KMS-11 (cell line): ENCODE measurements at regions not wholly inside any gene's neighbourhood (a gene's known extent, or its start where the extent isn't known, plus 50 kb on each side); places are given as distances from the start of the nearest gene placed in this dataset.

Experiments used
- H2AFZ ChIP-seq: fragments of 200-600 bp; sonication (generic); 2 replicates; pipeline ENCODE4 v1.6.1; 2016; ENCODE audit warnings: antibody characterized with exemption, mixed run types, low read depth
- H3K27ac ChIP-seq: fragments of 200-600 bp; sonication (generic); 2 replicates; pipeline ENCODE4 v1.6.1; 2016; ENCODE audit warnings: mild to moderate bottlenecking, mixed run types
- H3K27me3 ChIP-seq: fragments of 200-600 bp; sonication (generic); 2 replicates; pipeline ENCODE4 v1.6.1; 2017; ENCODE audit warnings: mild to moderate bottlenecking, low read depth, mixed run types, moderate library complexity; ENCODE audit not compliant: insufficient read depth
- H3K36me3 ChIP-seq: fragments of 200-600 bp; sonication (generic); 2 replicates; pipeline ENCODE4 v1.6.1; 2017; ENCODE audit warnings: mild to moderate bottlenecking, mixed run types; ENCODE audit not compliant: insufficient read depth
- H3K4me1 ChIP-seq: fragments of 200-600 bp; sonication (generic); 2 replicates; pipeline ENCODE4 v1.6.1; 2016; ENCODE audit warnings: mild to moderate bottlenecking, low read depth, mixed run types; ENCODE audit not compliant: poor library complexity, severe bottlenecking
- H3K4me2 ChIP-seq: fragments of 200-600 bp; sonication (generic); 2 replicates; pipeline ENCODE4 v1.7.0; 2016; ENCODE audit warnings: mild to moderate bottlenecking, mixed run types
- H3K4me3 ChIP-seq: fragments of 200-600 bp; sonication (generic); IDR thresholded peaks from 2 replicates; pipeline ENCODE4 v1.6.1; 2017; ENCODE audit warnings: low read depth, low read length, mixed read lengths; ENCODE audit not compliant: insufficient read depth
- H3K79me2 ChIP-seq: fragments of 200-600 bp; sonication (generic); 2 replicates; pipeline ENCODE4 v1.6.1; 2016; ENCODE audit warnings: low read depth, mixed run types; ENCODE audit not compliant: insufficient read depth
- H3K9ac ChIP-seq: fragments of 200-600 bp; sonication (generic); 2 replicates; pipeline ENCODE4 v1.6.1; 2016; ENCODE audit warnings: mild to moderate bottlenecking, mixed run types
- H4K20me1 ChIP-seq: fragments of 200-600 bp; sonication (generic); 2 replicates; pipeline ENCODE4 v1.6.1; 2016; ENCODE audit warnings: mild to moderate bottlenecking, mixed run types; ENCODE audit not compliant: insufficient read depth
- TF ChIP-seq, protein P1 (sequence below): fragments of 200-600 bp; sonication (generic); conservative IDR thresholded peaks from 2 replicates; pipeline ENCODE4 v1.6.1; 2017; ENCODE audit warnings: low read depth, mild to moderate bottlenecking, antibody characterized with exemption, low read length, moderate library complexity, mixed read lengths

DNA sequence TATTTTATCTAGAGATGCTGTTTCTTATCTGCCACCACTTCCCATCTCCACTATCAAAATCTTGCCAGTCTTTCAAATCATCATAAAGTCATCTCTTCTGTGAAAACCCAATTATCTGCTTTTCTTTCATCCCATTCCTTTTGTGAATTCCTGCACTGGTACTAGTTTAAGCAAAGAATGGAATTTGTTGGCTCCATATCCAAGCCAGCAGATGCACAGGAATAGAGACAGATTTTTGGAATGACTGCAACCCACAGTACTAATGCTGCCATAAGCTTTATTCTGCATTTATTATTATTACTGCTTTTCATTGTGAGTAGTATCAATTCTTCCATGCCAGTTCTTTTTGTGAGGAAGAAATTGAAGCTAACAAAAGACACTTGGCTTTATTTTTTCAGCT is 616.7 kb downstream of the RAPGEF2 start:
- H2AFZ ChIP-seq = no peak overlapping the region
- no peak overlapping the region for H3K4me3 ChIP-seq
- TF ChIP-seq, protein P1, sequence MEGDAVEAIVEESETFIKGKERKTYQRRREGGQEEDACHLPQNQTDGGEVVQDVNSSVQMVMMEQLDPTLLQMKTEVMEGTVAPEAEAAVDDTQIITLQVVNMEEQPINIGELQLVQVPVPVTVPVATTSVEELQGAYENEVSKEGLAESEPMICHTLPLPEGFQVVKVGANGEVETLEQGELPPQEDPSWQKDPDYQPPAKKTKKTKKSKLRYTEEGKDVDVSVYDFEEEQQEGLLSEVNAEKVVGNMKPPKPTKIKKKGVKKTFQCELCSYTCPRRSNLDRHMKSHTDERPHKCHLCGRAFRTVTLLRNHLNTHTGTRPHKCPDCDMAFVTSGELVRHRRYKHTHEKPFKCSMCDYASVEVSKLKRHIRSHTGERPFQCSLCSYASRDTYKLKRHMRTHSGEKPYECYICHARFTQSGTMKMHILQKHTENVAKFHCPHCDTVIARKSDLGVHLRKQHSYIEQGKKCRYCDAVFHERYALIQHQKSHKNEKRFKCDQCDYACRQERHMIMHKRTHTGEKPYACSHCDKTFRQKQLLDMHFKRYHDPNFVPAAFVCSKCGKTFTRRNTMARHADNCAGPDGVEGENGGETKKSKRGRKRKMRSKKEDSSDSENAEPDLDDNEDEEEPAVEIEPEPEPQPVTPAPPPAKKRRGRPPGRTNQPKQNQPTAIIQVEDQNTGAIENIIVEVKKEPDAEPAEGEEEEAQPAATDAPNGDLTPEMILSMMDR = no peak
- no peaks in the 10 kb centered on the region for H3K27me3 ChIP-seq
- no peaks in the 10 kb centered on the region for H3K36me3 ChIP-seq
- no peaks in the 10 kb centered on the region for H3K79me2 ChIP-seq
- no peak overlapping the region for H3K4me2 ChIP-seq
- no peaks in the 10 kb centered on the region for H3K4me1 ChIP-seq
- H3K9ac ChIP-seq = no peak overlapping the region
- no peak overlapping the region for H3K27ac ChIP-seq
- no peaks in the 10 kb centered on the region for H4K20me1 ChIP-seq

- Histone ChIP-seq H4K20me1 (no peaks in the 10 kb centered on the region), H3K36me3 (no peaks in the 10 kb centered on the region), H2AFZ (no peak overlapping the region), H3K27me3 (no peaks in the 10 kb centered on the region), H3K4me2 (no peak overlapping the region), H3K4me1 (no peaks in the 10 kb centered on the region), H3K79me2 (no peaks in the 10 kb centered on the region), H3K9ac (no peak overlapping the region), H3K4me3 (no peak overlapping the region), H3K27ac (no peak overlapping the region)
- TF ChIP-seq, protein P1 = no peak
Observed at GRCh38 chr4:159722052-159722451, 619.2 kb downstream of the RAPGEF2 start.

- Histone ChIP-seq H3K36me3 (no peaks in the 10 kb centered on the region), H3K4me1 (no peaks in the 10 kb centered on the region), H3K4me2 (no peak overlapping the region), H3K79me2 (no peaks in the 10 kb centered on the region), H4K20me1 (no peaks in the 10 kb centered on the region), H3K4me3 (no peak overlapping the region), H3K9ac (no peak overlapping the region), H2AFZ (no peak overlapping the region), H3K27ac (no peak overlapping the region), H3K27me3 (no peaks in the 10 kb centered on the region)
- TF ChIP-seq, protein P1 = no peak
Observed at GRCh38 chr4:159722918-159723317, 620.0 kb downstream of the RAPGEF2 start.

DNA sequence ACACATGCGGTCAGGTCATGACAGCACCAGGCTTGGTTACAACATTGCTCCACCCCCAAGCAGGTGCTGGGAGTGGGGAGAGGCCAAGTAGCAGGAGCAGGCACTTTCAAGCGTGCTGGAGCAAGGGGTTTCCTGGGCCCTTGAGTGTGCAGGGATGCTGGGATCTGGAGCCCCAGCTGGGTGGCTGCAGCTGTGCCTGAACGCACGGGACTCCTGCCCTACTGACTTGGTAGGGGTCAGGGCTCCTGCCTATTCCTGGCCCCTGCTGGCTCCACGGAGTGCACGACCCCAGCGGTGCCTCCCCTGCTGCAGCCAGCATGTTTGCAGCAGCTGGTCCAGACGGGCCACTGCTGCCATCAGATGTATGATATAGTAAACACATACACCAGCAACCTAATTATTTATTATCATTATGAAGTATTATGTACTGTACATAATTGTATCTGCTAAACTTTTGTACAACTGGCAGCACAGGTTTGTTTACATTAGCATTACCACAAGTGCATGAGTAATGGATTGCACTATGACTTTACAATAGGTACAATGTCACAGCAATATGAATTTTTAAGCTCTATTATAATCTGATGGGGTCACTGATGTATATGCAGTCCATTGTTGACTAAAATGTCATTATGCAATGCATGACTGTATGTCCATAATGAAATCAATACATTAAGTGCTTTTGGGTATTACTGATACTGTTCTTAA is 620.6 kb downstream of the RAPGEF2 start:
- no peak overlapping the region for H3K4me2 ChIP-seq
- no peaks in the 10 kb centered on the region for H3K36me3 ChIP-seq
- no peak overlapping the region for H2AFZ ChIP-seq
- no peak overlapping the region for H3K27ac ChIP-seq
- TF ChIP-seq, protein P1 = no peak
- no peak overlapping the region for H3K4me3 ChIP-seq
- no peaks in the 10 kb centered on the region for H3K27me3 ChIP-seq
- H3K9ac ChIP-seq = no peak overlapping the region
- H4K20me1 ChIP-seq = no peaks in the 10 kb centered on the region
- H3K79me2 ChIP-seq = no peaks in the 10 kb centered on the region
- no peaks in the 10 kb centered on the region for H3K4me1 ChIP-seq
